H1 (cell line): ENCODE measurements at regions not wholly inside any gene's neighbourhood (a gene's known extent, or its start where the extent isn't known, plus 50 kb on each side); places are given as distances from the start of the nearest gene placed in this dataset.

Experiments
- ASH2L ChIP-seq: fragments of 200-600, 300-600 bp; sonication (generic); IDR thresholded peaks from one replicate; pipeline ENCODE4 v1.7.1; 2017; ENCODE audit warnings: low read length
- CHD2 ChIP-seq: IDR thresholded peaks from 2 replicates; pipeline ENCODE4 v1.6.1; 2012; ENCODE audit warnings: low read length, improper control_type of control experiment
- EGR1 ChIP-seq: IDR thresholded peaks from 2 replicates; pipeline ENCODE4 v1.6.1; 2011; ENCODE audit warnings: low read depth, low read length, borderline replicate concordance
- FOSL1 ChIP-seq: IDR thresholded peaks from 2 replicates; pipeline ENCODE4 v1.6.1; 2011; ENCODE audit warnings: mild to moderate bottlenecking, low read depth, low read length, moderate library complexity; ENCODE audit not compliant: insufficient read depth
- HDAC6 ChIP-seq: IDR thresholded peaks from one replicate; pipeline ENCODE4 v1.7.1; 2012; ENCODE audit warnings: low read depth, mild to moderate bottlenecking, inconsistent platforms, low read length, moderate library complexity
- KDM5A ChIP-seq: fragments of 200-600 bp; IDR thresholded peaks from 2 replicates; pipeline ENCODE4 v1.7.1; 2012; ENCODE audit warnings: mild to moderate bottlenecking, low read length, inconsistent platforms, mixed read lengths
- NRF1 ChIP-seq: IDR thresholded peaks from 2 replicates; pipeline ENCODE4 v1.6.1; 2011; ENCODE audit warnings: mild to moderate bottlenecking, low read depth, low read length, improper control_type of control experiment
- SAP30 ChIP-seq: fragments of 300-600 bp; sonication (generic); IDR thresholded peaks from 2 replicates; pipeline ENCODE4 v1.7.1; 2012; ENCODE audit warnings: low read length, moderate library complexity, mild to moderate bottlenecking, inconsistent platforms; ENCODE audit not compliant: insufficient read depth, insufficient replicate concordance
- SIN3A ChIP-seq, 2 experiments: IDR thresholded peaks in 1 of 2; conservative IDR thresholded peaks in 1 of 2; 2 replicates each; pipeline ENCODE4 v1.6.1; 2011 to 2012; ENCODE audit warnings: low read length in 2 of 2, improper control_type of control experiment in 1 of 2, low read depth in 1 of 2, mild to moderate bottlenecking in 1 of 2
- TAF1 ChIP-seq: IDR thresholded peaks from 2 replicates; pipeline ENCODE4 v1.6.1; 2011; ENCODE audit warnings: mild to moderate bottlenecking, low read depth, low read length
- TBP ChIP-seq: IDR thresholded peaks from 2 replicates; pipeline ENCODE4 v1.6.1; 2011; ENCODE audit warnings: low read depth, low read length, improper control_type of control experiment
- ZNF274 ChIP-seq: IDR thresholded peaks from 2 replicates; pipeline ENCODE4 v1.7.0; 2012; ENCODE audit warnings: low read length, borderline replicate concordance; ENCODE audit errors: extremely low read depth
- TF ChIP-seq, protein P1 (sequence below): IDR thresholded peaks from 2 replicates; pipeline ENCODE4 v1.6.1; 2012; ENCODE audit warnings: low read length, inconsistent platforms

- TF ChIP-seq TAF1 (no peak), EGR1 (no peak), FOSL1 (no peak), SIN3A (conservative IDR thresholded peaks at IDR 0.05 in 1 of 2, IDR thresholded peaks at IDR 0.05 in 1 of 2; ENCODE audit: low read depth in 1 of 2, low read length in 2 of 2) (no peak), HDAC6 (no peak), KDM5A (no peak), CHD2 (no peak), NRF1 (no peak), TBP (no peak), ASH2L (no peak), ZNF274 (no peak), SAP30 (no peak)
- TF ChIP-seq, protein P1, sequence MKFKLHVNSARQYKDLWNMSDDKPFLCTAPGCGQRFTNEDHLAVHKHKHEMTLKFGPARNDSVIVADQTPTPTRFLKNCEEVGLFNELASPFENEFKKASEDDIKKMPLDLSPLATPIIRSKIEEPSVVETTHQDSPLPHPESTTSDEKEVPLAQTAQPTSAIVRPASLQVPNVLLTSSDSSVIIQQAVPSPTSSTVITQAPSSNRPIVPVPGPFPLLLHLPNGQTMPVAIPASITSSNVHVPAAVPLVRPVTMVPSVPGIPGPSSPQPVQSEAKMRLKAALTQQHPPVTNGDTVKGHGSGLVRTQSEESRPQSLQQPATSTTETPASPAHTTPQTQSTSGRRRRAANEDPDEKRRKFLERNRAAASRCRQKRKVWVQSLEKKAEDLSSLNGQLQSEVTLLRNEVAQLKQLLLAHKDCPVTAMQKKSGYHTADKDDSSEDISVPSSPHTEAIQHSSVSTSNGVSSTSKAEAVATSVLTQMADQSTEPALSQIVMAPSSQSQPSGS, result no peak
- TF ChIP-seq, all 59 proteins: peak for 0
Measured at GRCh38 chr18:73088445-73088844, 220.7 kb upstream of the NETO1 start (continued).
